Stimulated activated CD4-positive, alpha-beta T cell treated with anti-CD3 and anti-CD28 coated beads, TNF-alpha, amount 100 ng/mL, for 24 hours (primary cell): ENCODE measurements at regions not wholly inside any gene's neighbourhood (a gene's known extent, or its start where the extent isn't known, plus 50 kb on each side); places are given as distances from the start of the nearest gene placed in this dataset.

Experiments used
- DNase-seq, 3 experiments: peaks; one replicate each; pipeline ENCODE4 v3.0.0-alpha.2; 2020; ENCODE audit warnings: low read depth in 3 of 3

DNA sequence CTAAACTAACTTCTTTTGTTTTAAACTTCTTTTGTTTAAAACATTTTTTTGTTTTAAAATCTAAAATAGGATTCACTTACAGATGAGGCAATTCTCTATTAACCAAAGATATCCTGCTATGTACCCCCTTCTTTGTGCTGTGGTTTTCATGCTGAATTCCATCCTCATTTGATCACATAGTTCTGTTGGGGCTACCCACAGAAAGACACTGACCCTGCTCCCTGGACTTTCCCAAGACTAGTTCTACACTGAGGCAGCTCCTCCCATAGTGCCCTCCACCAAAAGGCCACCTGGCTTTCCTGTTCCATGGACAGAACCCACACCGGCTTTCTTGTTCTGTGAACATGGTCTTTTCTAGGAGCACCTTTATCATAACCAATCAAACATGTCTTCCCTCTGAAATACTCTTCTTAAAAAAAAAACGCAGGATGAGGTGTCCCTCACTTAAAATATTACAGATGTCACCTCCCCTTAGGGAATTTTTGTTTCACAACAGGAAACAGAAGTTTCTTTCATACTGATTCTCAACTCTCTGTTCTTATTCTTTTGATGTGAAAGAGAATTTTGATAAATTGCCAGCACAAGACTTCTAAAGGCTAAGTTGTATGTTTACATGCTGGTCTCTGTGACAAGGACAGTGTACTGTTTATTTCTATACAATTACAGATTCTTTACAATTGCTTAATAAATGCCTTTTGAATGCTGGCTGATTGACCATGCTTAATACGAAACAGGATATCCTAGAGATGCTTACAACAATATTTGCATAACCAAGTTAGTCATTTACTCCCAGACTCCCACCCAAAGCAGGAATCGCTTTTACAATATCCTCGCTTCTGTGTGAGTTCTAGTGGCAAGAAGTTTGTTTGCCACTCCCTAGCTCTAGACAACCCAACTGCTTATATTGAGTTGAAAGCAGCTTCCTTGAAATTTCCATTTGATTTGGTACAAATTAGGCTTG is 300.4 kb downstream of the DTWD2 start:
- no peak for DNase-seq

DNA sequence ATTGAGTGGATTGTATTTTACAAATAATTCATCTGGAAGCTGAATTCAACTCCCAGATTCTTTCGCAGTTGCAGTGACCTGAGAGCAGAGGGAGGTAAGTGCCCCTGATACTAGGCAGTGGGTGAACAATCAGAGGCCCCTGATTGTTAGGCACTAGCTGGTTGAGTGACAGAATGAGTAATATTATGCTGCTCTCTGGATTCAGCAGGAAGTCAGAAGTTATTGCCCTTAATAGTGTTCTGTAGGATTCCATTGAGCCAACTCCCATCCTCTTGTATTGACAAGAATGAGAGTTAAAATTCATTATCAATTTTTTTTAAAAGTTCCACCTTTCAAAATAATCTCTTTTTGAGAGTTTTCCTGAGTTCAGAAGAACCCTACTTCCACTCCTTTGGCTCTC is 301.2 kb downstream of the DTWD2 start:
- no peak for DNase-seq

DNA sequence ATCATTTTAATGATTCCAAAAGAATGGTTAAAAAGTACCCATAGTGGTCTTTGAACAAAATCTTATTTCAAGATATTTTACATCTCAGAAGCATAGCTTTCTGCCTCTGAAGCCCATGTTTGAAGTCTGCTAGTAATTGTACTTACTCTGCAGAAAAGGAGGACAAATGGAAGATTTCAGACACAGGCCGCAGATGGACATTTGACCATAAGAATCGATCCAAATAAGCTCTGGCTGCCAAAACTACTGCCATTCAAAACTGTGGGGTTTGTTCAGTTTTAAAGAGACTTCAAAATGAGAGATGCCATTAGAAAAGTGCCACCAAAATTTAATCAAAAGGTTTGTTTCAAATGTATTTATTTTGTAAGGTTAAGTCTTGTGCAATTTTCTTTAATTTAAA is 306.7 kb downstream of the DTWD2 start:
- no peak for DNase-seq

DNA sequence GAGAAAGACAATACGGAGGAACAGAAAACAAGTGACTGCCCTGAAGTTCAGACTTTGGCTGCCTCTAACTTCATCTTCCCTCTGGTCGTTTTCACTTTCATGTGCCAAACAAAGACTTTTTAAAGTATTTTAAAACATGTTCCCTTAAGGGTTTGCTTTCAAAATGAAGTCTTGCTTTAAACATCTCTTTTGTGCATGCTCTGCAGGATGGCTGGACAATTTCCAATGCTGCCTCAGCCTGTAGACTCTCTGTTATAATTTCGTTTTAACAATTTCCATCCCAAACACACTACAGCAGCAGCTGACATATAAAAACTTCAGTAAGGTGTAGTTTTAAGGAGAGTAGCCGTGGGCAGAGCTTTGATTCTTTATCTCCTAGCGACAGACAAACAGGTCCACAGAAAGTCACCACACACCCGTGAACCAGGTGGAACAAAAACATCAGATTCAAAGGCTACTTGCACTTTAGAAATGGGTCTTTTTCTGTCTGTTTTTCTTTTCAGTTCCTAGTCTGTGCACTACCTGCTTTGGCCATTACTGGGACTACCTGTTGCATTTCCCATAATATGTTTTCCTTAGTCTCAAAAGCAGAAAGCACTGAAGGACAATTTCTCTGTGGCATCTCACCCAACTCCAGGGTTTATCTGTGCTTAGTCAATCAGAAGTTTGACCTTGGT is 308.9 kb downstream of the DTWD2 start:
- DNase-seq, result no peak

DNA sequence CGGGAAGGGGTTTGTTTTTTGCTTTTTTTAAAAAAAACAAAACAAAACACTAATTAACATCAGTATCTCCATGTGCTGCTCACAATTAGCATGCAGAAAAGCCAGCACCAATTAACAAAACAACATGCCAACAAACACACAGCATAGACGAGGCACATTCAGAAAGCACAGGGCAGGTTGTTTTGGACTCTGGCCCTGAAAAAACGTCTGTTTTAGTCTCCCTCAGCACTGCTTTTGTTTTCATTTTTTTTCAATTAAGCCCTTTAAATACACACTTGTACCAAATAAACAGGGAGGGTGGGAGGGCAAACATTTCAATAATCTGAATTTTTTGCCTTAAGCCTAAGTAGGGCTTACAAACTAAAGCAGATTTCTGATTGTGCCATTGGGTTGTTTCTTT is 309.6 kb downstream of the DTWD2 start:
- DNase-seq, result no peak

DNA sequence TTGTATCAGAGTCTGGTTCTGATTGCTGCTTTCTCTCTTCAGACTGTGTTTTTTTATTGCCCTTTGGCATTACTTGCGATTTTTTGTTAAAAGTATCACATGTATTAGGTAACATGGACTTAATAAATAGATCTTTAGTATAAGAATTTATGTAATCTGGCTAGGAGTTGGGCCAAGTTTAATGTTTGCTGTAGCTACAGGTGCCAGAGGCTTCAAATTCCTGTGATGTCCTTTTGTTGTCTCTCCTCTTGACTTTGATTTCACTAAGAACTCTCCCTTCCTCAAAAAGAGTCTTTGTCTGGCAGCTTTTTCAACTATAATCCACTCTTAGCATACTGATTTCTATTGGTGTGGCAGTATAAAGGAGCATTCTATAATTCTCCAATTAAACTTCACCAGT is 313.1 kb downstream of the DTWD2 start:
- no peak for DNase-seq

DNA sequence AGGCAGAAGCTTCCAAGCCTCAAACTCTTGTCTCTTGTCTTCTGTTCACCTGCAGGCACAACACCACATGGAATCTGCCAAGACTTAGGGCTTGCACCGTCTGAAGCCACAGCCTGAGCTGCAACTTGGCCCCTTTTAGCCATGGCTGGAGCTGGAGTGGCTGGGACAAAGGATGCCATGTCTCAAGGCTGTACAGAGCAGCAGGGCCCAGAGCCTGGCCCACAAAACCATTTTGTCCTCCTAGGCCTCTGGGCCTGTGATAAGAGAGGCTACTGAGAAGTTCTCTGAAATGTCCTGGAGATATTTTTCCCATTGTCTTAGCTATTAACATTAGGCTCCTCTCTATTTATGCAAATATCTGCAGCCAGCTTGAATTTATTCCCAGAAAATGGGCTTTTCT is 330.8 kb downstream of the DTWD2 start:
- DNase-seq, result no peak

DNA sequence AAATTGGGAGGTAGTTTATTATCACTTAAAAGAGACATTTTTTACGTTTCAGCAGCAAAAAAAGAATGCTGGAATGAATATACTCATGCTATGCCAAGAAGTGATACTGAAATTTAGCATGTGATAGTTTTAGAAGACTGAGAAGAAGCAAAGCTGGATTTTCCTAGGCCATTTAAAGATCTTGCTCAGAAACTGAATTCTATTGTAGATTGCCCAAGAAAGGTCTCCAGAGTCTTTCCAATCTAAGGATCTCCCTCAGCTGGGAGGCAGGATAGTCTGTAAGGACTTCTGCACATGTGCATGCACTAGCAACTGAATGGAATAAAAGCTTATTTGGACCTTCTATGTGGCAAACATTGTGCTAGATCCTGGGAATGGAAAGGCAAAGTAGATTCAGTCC is 334.5 kb downstream of the DTWD2 start:
- DNase-seq, result no peak

DNA sequence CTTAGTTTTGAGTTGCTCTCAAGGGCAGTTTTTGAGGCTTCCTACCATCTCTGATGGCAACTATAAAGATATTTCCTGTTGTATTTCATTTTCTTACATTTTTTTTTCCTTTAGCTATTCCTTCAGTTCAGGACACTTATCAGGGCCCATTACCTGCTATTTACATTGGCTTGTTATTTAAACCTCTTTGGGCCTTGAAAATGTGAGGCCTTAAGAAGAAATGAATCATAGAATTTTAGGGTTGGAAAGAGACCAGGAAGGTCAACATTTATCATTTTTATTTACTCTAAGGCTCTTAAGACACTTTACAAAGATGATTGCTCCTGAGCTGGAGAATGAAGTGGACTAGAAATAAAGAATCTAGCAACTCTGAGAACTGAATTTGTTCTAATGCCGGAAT is 335.2 kb downstream of the DTWD2 start:
- no peak for DNase-seq

DNA sequence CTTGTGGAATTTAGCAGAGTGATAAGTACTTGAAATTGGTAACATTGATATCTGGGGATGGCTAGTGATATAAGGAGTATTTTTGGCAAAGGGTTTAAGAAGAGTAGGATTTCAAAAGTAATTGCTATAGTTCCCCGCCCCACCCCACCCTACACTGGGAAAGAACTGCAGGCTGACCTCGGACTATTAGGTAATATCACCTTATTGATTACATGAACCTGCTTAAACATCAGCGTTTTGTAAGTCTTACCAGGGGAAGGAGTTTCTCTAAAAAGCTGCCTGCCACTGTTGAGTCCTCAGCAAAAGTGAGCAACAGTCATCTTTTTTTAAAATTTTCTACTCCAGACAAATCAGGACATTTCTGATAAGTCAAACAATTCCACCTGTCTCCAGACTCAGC is 337.3 kb downstream of the DTWD2 start:
- DNase-seq, result no peak

DNA sequence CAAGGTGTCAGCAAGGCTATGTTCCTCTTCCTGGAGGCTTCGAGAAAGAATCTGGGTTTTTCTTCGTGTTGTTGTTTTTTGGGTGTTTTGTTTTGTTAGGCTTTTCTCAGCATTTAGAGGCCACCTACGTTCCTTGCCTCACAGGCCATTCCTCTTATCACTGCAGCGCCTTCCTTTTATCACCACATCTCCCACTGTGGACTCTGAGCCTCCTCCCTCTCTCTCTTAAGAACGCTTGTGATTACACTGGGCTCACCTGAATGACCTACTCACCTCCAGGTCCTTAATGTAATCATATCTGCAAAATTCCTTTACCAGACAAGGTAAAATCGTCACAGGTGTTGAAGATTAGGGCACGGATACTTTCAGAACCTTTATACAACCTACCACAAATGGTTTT is 340.8 kb downstream of the DTWD2 start:
- no peak for DNase-seq

DNA sequence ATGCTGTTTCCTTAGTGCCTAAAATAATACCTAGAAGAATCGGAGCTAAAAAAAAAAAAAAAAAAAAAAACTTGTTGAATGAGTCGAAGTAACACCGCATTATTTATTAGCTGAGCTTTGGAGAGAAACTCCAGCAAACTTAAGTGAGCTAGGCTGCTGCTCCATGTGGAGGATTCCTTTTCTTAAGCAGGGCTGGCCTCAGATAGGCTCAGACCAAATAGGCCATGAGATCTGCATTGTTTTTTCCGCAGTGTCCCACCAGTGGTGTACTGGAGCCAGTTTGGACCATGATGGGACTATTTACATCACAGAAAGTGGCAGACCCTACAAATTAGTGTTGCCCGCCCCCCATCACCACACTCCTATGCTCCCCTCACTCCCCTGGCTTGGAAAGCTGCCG is 341.4 kb downstream of the DTWD2 start:
- DNase-seq, result no peak

DNA sequence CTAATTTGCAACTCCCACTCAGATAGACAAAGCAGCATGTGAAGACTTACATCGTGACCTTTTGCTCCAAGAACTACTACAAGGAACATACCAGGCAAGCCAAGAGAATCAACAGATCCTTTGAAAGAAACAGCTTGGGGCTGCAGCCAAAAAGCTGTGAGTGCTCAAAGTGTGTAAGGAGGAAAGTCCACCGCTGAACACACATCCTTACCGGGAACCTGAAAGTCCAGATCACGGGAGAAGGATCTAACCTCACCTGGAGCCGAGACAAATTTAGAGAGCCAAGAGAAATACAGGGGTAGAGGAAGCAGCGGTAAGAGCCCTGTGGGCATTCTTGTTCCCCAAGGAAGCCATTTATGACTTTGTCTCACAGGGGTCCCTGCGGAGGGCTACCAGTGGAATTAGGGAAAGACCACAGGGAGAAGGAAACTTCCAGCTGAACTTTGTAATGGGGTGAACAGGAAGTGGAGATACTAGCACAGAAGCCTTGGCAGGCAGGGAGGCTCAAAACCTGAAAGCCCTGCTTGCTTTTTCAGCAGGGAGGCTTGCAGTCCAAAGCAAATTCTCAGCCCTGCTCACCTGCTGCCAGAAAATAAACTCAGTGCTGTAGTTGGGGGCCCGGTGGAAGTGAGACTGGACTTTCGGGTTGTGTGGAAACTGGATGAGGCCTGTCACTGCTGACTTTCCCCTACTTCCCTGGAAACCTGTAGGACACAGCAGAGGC is 350.2 kb downstream of the DTWD2 start:
- no peak for DNase-seq

DNA sequence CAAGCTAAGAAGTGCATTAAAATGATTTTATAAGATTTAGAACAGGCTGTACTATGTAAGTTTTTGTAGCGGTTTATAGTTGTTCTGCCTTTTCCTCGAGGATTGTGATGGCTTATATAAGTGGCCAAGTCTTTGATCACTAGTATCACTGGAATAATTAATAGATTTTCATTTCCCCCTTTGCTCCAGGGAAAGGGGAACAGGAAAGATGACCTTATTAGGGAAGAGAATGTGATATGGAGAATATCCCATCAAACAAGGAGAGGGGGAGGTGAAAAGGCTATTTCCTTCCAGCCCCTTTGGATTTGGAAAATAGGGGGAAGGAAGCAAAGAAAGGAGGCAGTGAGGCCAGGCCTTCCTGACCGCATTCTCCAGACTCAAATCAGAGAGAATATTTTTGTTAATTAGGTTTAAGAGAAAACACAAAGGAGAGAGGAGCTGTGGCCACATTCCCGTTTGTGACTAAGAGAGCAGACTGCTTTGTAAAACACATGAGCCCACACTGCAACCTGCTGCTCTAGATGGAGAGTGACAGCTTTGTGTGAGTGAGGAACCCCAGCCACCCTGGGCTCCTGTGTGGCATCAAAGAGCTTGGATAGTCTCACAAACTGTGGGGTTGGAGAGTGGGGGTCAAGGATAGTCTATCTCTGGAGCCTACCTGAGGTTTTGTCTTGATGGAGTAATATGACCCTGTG is 359.5 kb downstream of the DTWD2 start:
- no peak for DNase-seq

DNA sequence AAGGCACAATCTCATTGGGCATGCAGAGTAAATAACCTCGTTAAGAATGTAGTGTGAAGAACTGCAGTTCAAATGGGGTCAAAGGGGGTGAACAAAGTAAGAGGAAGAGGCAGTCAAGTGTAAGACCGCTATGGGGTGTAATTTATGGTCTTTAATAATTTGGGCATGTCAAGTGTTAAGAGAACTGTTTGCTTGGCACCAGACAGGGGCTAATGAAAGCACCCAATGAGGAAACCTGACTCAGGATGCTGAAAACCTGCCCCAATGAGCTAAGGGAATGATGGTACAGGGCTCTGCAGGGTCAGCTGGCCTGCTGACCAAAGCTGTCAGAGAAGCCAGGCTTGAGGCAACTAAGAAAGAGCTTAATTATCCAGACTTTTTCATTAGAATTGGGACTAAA is 368.1 kb downstream of the DTWD2 start:
- DNase-seq, result no peak

DNA sequence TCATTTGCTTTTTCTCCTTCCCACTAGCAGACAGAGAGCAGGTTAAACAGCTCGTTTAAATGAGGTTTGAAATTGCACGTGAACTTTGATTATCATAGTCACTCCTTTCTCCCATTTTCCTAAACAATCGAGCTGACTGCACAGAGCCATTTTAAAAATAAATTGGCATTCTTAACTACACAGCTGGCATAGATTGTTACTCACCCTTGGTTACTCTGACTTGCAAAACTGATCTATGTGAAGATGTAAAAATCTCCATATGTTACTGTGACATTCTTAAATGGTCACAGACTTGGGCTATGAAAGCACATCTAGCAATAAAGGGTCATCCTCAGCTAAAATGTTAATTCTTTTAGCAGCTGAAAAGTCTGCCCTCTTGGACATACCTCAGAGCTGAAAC is 368.5 kb downstream of the DTWD2 start:
- DNase-seq, result no peak

DNA sequence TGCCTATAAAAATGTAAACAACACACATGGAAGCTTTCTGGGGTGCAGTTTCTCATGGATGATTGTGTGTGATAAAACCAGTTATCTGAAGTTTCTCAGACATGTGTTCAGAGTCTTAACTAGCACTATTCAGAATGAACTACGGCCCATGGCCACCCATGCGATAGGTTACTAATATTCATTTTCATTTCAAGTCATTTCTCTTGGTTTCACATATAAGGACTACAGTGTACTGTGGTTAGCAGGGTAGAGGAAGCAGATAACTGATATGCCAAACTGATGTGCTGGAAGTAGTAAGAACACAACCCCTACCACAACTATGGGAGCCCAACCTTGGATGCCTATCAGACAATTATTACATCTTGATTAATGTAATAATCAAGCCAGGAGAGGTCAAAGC is 372.1 kb downstream of the DTWD2 start:
- DNase-seq, result no peak

DNA sequence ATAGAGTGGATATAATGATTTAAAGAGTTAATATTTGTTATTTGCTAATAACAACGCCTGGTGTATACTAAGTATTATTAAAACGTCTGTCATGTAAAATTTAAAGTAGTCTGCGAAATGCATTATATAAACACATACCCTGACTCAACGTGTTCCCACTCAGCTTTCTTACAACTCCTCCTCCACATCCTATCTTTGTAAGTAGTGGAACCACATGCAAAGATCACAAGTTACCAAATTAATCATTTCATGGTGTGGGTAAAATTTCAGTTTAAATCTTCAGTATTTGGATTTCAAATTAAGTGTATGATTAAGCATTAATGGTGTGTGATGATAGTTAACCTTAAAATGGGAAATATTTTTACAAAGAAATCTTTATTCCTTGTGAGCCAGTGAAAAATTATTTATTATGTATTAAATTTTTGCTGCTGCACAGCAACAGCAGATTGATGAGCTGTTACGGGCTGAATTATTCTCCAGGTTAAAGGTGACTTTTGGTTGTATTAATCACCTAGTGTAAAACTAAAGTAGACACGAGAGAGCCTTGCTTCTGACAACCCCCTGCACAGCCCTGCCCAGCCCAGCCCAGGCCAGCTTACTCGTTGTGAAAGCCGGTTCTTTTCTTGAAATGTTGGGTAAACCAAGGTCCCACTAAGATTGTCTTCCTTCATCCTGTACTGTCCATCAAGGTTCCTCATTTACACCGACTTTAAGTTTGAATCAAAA is 373.5 kb downstream of the DTWD2 start:
- DNase-seq, result no peak

DNA sequence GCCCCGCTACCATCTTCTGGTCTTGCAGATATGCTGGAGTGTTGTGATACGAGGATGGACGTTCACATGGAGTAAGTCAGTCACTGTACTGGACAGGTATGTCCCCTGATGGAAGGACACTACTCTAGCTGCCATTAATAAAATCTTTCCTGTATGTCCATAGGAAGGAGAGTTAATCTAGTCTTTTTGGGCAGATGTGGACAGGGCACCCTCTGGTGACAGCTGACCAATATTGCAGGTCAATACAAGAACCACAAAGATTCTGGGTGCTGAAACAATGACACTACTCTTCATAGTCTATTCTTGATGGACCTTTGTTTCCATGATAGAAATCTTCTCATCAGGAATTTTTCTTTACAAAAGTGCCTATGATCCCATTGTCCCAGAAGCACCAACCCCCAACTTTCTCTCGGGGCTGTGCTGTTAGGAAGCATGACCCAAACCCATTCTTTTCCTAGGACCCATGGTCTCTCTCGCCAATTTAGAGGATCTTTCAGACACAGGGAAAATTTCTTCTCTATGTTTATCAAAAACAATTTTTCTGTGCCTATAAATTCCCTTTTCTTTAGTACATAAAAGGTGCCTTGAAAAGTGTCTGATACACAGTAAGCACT is 376.9 kb downstream of the DTWD2 start:
- no peak for DNase-seq

DNA sequence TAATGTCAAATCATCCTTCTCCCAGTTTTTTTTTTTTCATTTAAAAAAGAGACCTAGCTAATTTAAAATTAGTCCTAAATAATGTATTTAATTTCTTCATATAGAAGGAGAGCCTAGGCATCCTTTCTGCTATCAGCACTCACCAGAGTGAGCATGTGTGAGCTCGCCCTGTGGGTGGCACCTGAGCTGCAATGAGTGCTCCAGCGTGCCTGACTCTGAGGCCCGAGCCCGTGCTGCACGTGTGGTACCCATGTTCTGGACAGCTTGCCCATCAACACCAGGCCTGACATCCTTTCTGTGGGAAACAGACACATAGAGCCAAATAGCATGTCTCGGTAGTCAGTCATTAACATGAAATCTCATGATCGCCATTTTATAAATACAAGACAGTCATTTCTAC is 381.4 kb downstream of the DTWD2 start:
- DNase-seq, result no peak

DNA sequence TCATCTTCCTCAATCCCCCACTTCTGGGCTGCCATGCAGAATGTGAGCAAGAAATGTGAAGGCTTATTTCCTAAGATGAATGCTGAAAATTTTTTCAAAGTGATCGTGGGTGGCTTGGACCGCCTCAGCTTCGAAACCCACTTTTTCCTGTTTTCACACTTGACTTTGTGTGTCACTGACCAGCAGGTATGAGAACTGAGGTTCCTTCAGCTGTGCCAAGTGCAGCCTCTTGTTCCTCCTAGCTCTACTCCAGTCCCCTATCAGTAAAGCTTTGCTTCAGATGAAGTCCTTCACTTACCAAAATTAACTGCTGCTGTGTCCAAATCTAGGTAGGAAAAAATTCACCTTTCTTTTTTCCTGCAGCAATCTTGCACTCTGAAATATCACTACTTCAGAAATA is 382.6 kb downstream of the DTWD2 start:
- DNase-seq, result no peak
